Upper lobe of left lung (tissue), 4 donors: ENCODE measurements at regions not wholly inside any gene's neighbourhood (a gene's known extent, or its start where the extent isn't known, plus 50 kb on each side); places are given as distances from the start of the nearest gene placed in this dataset.

ENCODE experiments used
- CTCF ChIP-seq, 6 experiments: fragments of 450-650 bp in 4 of 6; fragments of 200-600 bp in 2 of 6; sonication (generic) in 2 of 6; IDR thresholded peaks; one replicate each; pipeline ENCODE4 v1.5.1; 2016 to 2019; ENCODE audit warnings: antibody characterized with exemption in 6 of 6
- EP300 ChIP-seq, 4 donors: sonication (generic); formaldehyde crosslinking; IDR thresholded peaks; one replicate each; pipeline ENCODE4 v1.5.1; 2017; ENCODE audit warnings: antibody characterized with exemption in 4 of 4, control low read depth in 2 of 4
- POLR2A ChIP-seq, 4 donors: fragments of 450-650 bp; IDR thresholded peaks; one replicate each; pipeline ENCODE4 v1.5.1; 2016 to 2017; ENCODE audit warnings: antibody characterized with exemption in 4 of 4, mild to moderate bottlenecking in 2 of 4

GRCh38 chr2:15061268-15061667 is 428.8 kb downstream of the LRATD1 start:
- TF ChIP-seq CTCF (IDR thresholded peaks at IDR 0.05) (no peak), POLR2A (IDR thresholded peaks at IDR 0.05) (no peak), EP300 (IDR thresholded peaks at IDR 0.05) (no peak)
